ENCODE measurements at regions not wholly inside any gene's neighbourhood (a gene's known extent, or its start where the extent isn't known, plus 50 kb on each side); places are given as distances from the start of the nearest gene placed in this dataset.

- TF ChIP-seq ZBTB11 (tag by site-specific recombination; conservative IDR thresholded peaks at IDR 0.05; ENCODE audit: low read depth) (no peak), ZNF549 (tag by site-specific recombination; IDR thresholded peaks at IDR 0.05) (no peak), ZFP3 (tag by site-specific recombination; IDR thresholded peaks at IDR 0.05; ENCODE audit: low read depth) (no peak), ZNF626 (tag by site-specific recombination; IDR thresholded peaks at IDR 0.05) (no peak), ZNF16 (tag by site-specific recombination; IDR thresholded peaks at IDR 0.05; ENCODE audit: low read depth) (no peak)
Measured at GRCh38 chr2:146598791-146599190, 1246.0 kb upstream of the ACVR2A start (continued).

- Histone ChIP-seq H3K4me3 (ENCODE audit: low read depth, low read length) (no peak overlapping the region), H3K9me3 (ENCODE audit: control insufficient read depth, insufficient read depth, low read depth, low read length) (no peaks in the 10 kb centered on the region), H3K27ac (ENCODE audit: extremely low read depth, low read depth, low read length) (no peak overlapping the region), H3K4me1 (ENCODE audit: control insufficient read depth, insufficient read depth, low read length) (no peaks in the 10 kb centered on the region), H3K36me3 (ENCODE audit: control insufficient read depth in 2 of 2, insufficient read depth in 1 of 2, low read length in 2 of 2) (no peaks in the 10 kb centered on the region)
- ChIA-PET CTCF (no interaction called here), POLR2A (no interaction called here)
- TF ChIP-seq ZNF580 (tag by site-specific recombination; IDR thresholded peaks at IDR 0.05) (no peak), HOXA7 (CRISPR knock-in tag; IDR thresholded peaks at IDR 0.05; ENCODE audit: borderline replicate concordance) (no peak), ZNF202 (tag by site-specific recombination; IDR thresholded peaks at IDR 0.05; ENCODE audit: borderline replicate concordance) (no peak), ZNF416 (tag by site-specific recombination; IDR thresholded peaks at IDR 0.05) (no peak), ZNF280D (tag by site-specific recombination; IDR thresholded peaks at IDR 0.05) (no peak)
Measured at GRCh38 chr2:146597291-146597690, 1247.5 kb upstream of the ACVR2A start.

GRCh38 chr2:146591908-146592307 is 1252.9 kb upstream of the ACVR2A start:
- TF ChIP-seq ZNF639 (tag by site-specific recombination; IDR thresholded peaks at IDR 0.05) = no peak
- TF ChIP-seq ZNF341 (tag by site-specific recombination; IDR thresholded peaks at IDR 0.05; ENCODE audit: low read depth) = no peak
- no peak for TF ChIP-seq ZNF157 (tag by site-specific recombination; IDR thresholded peaks at IDR 0.05)
- no peak for TF ChIP-seq ZNF366 (tag by site-specific recombination; conservative IDR thresholded peaks at IDR 0.05)
- TF ChIP-seq ZNF23 (tag by site-specific recombination; IDR thresholded peaks at IDR 0.05; ENCODE audit: borderline replicate concordance) = no peak
- no peak for TF ChIP-seq ZBTB10 (tag by site-specific recombination; IDR thresholded peaks at IDR 0.05)
- no peak for TF ChIP-seq ZNF140 (tag by site-specific recombination; IDR thresholded peaks at IDR 0.05)
- no peak for TF ChIP-seq ZNF610 (tag by site-specific recombination; IDR thresholded peaks at IDR 0.05; ENCODE audit: borderline replicate concordance)
- no peak for TF ChIP-seq ZNF2 (tag by site-specific recombination; IDR thresholded peaks at IDR 0.05)
- no peak for TF ChIP-seq ZBTB17 (tag by site-specific recombination; IDR thresholded peaks at IDR 0.05)
- TF ChIP-seq TRIM28 (IDR thresholded peaks at IDR 0.05; ENCODE audit: borderline replicate concordance, low read length) = no peak
- no peak for TF ChIP-seq ZNF155 (tag by site-specific recombination; IDR thresholded peaks at IDR 0.05)
- TF ChIP-seq ZNF624 (tag by site-specific recombination; IDR thresholded peaks at IDR 0.05) = no peak
- TF ChIP-seq ZNF776 (tag by site-specific recombination; IDR thresholded peaks at IDR 0.05; ENCODE audit: borderline replicate concordance) = no peak
- ChIA-PET POLR2A (no interaction called here), CTCF (no interaction called here)
- Histone ChIP-seq H3K27ac (ENCODE audit: extremely low read depth, low read depth, low read length) (no peak overlapping the region), H3K4me3 (ENCODE audit: low read depth, low read length) (no peak overlapping the region), H3K4me1 (ENCODE audit: control insufficient read depth, insufficient read depth, low read length) (no peaks in the 10 kb centered on the region), H3K36me3 (ENCODE audit: control insufficient read depth in 2 of 2, insufficient read depth in 1 of 2, low read length in 2 of 2) (no peaks in the 10 kb centered on the region), H3K9me3 (ENCODE audit: control insufficient read depth, insufficient read depth, low read depth, low read length) (no peaks in the 10 kb centered on the region)

Measured in HEK293 (cell line).